Lower leg skin (tissue), 3 donors: ENCODE measurements at regions not wholly inside any gene's neighbourhood (a gene's known extent, or its start where the extent isn't known, plus 50 kb on each side); places are given as distances from the start of the nearest gene placed in this dataset.

Source experiments
- POLR2A ChIP-seq, 2 donors: fragments of 450-650 bp; IDR thresholded peaks; one replicate each; pipeline ENCODE4 v1.6.1; 2016 to 2017; ENCODE audit warnings: antibody characterized with exemption in 2 of 2, mild to moderate bottlenecking in 1 of 2, moderate library complexity in 1 of 2
- TF ChIP-seq, protein P1 (sequence below), 3 donors: fragments of 450-650 bp; IDR thresholded peaks; one replicate each; pipeline ENCODE4 v1.5.1; 2016; ENCODE audit warnings: antibody characterized with exemption in 3 of 3, mild to moderate bottlenecking in 3 of 3, moderate library complexity in 2 of 3

DNA sequence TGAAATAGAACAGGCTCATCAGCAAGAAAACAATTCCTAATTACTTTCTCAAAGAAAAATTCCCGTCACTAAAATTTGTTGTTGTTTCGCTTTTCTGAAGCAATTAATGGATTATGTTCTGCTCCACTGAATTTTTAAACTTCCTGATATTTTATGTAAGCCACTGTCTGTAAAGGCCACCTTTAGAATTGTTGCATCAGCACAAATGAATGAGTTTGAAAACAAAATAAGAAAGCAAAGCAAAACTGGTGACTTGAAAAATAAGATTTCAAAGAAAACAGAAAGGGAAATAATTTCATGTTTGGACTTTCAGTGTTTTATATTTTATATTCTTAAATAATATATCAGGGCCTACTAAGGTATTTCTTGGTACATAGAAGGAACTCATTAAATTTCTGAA, 636.3 kb upstream of the TYRP1 start:
- TF ChIP-seq, protein P1, sequence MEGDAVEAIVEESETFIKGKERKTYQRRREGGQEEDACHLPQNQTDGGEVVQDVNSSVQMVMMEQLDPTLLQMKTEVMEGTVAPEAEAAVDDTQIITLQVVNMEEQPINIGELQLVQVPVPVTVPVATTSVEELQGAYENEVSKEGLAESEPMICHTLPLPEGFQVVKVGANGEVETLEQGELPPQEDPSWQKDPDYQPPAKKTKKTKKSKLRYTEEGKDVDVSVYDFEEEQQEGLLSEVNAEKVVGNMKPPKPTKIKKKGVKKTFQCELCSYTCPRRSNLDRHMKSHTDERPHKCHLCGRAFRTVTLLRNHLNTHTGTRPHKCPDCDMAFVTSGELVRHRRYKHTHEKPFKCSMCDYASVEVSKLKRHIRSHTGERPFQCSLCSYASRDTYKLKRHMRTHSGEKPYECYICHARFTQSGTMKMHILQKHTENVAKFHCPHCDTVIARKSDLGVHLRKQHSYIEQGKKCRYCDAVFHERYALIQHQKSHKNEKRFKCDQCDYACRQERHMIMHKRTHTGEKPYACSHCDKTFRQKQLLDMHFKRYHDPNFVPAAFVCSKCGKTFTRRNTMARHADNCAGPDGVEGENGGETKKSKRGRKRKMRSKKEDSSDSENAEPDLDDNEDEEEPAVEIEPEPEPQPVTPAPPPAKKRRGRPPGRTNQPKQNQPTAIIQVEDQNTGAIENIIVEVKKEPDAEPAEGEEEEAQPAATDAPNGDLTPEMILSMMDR (IDR thresholded peaks at IDR 0.05): no peak
- no peak for TF ChIP-seq POLR2A (IDR thresholded peaks at IDR 0.05)
